ENCODE measurements at regions not wholly inside any gene's neighbourhood (a gene's known extent, or its start where the extent isn't known, plus 50 kb on each side); places are given as distances from the start of the nearest gene placed in this dataset.
"Not testable (repeated sequence)": the region's sequence is repeated elsewhere in the genome, so short reads cannot be mapped to it uniquely, and the experiment has no call there.

DNA sequence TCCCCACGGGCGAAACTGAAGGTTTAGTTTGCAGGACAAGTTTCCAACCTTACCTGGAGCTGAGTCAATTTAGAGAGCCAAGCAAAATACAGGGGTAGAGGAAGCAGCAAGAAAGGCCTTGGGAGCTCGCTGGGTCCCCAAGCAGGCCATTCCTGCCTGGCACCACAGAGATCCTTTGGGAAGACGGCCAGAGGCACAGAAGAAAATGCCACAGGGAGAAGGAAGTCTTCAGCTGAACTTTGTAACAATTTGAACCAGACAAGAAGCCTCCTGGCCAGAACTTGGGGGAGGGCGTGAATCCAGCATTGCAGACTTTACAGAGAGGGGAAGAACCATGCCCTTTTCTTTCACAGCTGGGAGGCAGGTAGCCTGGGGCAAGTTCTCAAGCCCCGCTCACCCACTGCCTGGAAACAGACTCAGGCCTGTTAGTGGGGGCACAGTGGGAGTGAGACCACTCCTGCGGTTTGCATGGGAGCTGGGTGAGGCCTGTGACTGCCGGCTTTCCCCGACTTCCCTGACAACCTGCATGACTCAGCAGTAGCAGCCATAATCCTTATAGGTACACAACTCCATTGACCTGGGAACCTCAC lies 259.4 kb downstream of the SETD4 start:
- DNase-seq (ENCODE audit: low spot score), result not testable (repeated sequence)

DNA sequence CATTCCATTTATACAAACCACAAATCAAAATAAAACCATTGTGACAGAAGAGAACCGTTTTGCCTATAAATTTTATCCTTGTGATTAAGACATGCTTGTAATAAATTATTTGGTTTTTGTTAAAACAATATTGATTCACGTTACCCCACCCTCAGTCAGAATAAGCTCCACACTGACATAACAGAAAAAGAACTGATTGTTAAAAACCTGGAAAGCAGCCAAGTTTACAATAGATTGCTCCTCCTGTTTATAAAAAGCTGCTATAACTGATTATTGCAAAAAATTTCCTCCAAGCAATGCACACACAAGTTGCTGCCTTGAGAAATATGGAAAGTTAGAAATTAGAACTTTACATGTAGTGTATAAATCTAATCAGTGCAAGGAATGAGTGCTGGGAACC lies 263.5 kb downstream of the SETD4 start:
- no peak for DNase-seq (ENCODE audit: low spot score)

DNA sequence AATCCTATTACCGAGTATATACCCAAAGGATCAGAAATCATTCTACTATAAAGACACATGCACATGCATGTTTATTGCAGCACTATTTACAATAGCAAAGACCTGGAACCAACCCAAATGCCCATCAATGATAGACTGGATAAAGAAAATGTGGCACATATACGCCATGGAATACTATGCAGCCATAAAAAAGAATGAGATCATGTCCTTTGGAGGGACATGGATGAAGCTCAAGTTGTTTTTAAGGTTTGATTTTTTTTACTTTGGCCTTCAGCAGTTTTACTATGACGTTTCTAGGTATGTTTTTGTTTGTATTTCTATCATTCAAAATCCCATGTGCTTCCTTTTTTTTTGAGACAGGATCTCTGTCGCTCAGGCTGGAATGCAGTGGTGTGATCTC lies 265.8 kb downstream of the SETD4 start:
- not testable (repeated sequence) for DNase-seq (ENCODE audit: low spot score)

DNA sequence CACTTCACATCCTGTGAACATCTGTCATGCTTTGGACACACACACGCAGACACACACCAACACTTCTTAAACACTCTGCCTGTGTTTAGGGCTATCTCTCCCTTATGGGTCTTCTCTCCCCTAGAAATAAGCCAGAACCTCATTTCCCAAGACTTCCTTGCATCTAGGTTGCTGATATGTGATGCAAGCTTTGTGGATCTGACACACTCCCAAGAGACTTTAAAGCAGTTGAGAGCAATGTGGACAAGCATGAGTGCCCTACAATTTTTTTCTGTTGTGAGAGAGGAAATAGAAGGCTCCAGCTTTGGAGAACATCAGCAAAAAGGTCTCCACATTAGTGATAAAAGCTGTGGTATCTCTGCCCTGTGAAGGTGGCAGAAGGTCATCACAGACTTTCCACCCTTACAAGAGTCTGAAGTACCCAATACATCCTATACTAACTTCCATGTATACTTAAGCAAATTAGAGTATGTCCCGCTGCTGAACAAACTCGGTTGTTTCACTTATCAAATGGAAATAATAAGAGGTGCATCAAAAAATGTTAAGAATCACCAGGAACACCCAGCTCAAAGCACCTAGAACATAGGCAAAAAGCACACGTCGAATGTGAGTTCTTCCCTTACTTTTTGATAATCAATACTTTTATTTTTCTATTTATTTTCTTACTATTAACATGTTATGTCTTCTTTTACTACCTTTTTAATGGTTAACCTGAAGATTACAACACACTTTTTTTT lies 267.6 kb downstream of the SETD4 start:
- DNase-seq (ENCODE audit: low spot score), result no peak

DNA sequence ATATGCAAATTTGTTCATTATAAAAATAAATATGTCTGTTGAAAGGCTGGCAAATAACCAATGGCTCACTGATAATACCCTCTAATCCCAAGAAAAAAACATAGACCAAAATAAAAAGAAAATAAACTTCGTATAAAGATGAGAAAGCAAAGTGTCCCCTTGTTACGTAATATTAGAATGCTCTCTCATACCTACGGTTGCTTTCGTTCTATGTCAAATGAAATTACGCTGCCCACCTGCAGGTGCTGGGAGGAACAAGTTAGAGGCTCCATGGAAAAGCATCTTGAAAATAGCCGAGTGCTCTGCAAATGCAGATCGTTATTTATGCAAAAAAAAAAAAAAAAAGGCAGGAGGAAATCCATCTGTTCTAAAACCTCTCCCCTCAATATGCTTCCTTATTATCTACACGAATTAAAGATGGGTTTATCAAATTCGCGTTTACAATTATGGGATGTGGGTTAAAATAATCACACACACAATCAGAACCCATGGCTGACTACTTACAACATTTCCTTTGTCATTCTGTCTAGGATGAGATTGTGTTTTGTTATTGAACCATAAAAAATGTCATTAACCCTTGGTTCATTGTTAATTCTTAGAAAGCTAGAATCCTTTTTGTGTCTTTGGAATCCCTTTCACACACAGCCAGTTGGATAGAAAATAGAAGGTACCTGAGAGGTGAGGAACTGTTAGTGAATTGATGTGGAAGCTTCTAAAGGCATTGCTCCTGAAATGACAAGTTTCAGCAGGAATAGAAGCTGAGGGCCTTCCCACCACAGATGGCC lies 268.6 kb downstream of the SETD4 start:
- no peak for DNase-seq (ENCODE audit: low spot score)

DNA sequence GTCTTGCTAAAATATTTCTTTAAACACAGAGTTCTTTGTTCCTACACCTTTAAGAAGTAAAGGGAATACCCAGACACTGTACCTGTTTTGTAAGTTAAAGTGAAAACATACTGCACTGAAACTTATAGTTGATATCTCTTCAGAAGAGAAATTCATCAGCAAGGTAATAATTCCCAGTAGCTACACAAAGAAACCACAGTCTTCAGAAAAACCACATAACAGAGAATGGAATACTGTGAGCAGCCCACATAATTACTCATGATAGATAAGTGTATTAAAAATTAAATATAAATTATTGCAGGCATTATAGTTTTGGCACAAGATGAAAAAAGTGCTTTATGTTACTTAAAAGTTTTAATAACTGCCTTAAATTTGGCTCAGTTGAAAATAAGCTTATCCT lies 276.6 kb downstream of the SETD4 start:
- no peak for DNase-seq (ENCODE audit: low spot score)

DNA sequence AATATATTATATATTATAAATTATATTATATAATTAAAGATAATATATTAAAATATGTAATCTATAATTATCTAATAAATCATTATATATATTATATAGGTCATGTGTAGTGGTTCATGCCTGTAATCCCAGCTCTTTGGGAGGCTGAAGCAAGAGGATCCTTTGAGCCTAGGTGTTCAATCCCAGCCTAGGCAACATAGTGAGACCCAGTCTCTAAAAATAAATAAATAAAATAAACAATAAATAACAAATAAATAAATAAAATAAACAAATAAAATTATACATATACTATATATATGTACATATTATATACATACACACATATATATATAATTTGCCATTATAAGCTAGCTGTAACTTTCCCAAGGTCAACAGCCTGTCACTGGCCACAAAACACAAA lies 277.7 kb downstream of the SETD4 start:
- DNase-seq (ENCODE audit: low spot score), result no peak

DNA sequence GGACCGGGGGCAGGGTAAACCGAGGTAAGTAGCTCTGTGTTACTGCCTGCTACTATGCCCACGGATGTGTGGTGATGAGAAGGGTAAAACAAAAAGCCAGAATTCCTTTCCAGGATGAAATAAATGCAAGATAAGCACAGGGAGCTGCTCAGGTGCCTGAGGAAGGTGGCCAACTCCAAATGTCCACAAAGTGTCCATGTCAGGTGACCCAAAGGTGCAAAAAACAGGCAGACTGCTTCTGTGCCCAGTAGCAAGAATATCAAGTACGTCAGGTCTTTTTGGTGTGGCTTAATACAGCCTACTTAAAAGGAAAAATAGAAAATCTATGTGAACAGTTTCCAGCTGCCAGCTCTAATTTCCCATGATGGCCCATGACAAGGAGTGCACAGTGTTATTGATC lies 279.3 kb downstream of the SETD4 start:
- no peak for DNase-seq (ENCODE audit: low spot score)

DNA sequence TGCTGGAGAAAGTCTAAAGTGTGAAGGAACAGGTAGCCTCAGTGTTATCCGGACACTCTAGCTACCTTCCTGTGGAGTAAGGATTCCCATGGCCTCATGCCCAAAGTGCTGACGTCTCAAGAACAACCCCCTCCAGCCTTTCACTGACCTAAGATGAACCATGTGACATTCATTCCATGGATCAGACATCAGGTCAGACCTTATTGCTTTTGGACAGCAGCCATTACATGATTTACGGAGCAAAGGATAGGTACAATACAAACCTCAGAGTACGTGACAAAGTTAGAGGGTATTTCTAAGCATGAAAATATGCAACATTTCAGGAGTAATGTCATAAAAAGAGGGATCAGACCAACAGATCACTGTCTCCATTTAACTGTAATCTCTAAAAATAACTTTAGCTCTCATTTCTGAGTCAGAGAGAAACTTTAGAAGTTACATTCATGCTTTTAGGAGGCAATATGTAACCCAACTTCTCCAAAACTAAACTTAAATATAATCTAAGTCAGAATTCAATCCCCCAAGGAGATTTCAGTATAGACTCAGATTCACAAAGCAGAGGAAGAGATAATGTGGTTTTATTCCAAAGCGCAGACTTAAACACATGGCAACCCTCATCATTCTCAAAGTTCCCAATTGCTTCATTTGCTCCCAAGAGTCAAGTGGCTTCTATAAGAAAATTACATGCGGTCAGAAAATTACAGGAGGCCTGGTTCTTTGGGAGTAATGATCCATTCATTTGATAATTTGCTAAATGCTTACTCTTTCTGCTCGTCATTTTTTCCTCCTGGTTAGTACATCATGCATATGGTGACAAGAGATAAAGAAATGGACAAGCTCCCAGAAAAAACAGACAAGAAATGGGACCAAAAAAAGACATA lies 280.4 kb downstream of the SETD4 start:
- DNase-seq (ENCODE audit: low spot score), result no peak

DNA sequence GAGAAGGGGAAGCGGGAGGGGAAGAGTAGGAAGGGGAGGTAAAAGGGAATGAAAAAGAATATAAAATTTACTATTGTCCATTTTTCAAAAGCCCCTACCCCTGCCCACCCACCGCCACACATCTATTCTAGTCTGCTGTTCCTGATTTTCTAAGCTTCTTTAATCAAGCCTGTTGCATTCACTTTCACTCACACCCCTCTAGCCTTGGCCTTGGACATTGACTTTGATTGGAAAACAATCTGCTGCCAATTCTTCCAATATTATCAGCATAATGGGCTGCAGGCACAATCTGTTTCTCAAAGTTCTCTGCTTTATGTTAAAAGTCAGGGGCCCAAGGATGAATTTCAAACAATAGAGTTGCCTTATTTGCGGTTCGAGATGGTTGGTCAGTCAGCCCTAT lies 281.2 kb downstream of the SETD4 start:
- no peak for DNase-seq (ENCODE audit: low spot score)

DNA sequence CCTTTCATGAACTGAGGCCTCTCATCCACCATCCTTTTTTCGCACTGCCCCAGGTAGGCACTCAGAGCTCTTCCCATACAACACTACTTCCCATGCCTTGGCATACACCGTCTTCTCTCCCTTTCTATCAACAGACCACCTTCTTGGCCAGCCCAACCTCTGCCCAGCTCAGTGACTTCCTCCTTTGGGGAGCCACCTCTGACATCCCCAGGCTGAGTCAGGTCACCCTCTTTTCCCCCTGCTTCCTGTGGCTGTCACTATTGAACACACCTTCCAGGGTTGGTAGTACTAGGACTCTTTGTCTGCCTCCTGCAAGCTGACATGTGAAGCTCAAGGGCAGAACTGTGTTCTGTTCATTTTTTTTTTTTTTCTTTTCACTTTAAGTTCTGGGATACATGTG lies 283.2 kb downstream of the SETD4 start:
- DNase-seq (ENCODE audit: low spot score), result no peak

DNA sequence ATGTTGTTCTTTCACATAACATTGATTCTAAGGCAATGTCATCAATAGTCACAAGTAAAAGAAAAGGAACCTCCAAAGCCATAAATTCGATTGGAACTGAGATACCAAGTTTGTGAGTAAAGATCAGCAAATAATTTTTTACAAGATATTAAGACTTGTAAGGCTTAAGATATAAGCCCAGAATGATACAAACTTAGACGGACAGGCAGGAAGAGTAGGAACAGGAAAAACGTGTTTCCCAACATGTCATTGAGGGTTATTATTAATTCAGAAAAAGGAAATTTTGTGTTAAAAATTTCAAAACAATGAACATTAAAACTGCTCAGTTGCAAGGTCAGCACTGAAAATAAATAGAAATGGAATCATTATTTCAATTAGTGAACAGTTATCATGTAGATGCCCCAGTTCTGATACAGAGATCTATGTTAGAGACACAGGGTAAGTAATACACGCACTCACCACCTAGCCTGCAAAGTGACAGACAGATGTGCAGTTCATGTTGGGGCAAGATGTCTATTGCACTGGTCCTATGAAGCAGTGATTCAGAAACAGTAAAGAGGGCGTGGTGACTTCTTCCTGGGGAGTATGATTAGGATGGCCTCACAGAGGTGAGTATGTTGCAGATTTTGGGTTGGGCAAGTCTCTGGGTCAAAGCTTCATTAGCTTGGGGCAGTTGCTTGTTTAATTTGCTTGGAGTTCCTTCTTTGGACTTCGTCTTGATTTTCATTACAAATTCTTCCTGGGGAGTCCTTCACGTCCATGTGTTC lies 284.4 kb downstream of the SETD4 start:
- DNase-seq (ENCODE audit: low spot score), result no peak

DNA sequence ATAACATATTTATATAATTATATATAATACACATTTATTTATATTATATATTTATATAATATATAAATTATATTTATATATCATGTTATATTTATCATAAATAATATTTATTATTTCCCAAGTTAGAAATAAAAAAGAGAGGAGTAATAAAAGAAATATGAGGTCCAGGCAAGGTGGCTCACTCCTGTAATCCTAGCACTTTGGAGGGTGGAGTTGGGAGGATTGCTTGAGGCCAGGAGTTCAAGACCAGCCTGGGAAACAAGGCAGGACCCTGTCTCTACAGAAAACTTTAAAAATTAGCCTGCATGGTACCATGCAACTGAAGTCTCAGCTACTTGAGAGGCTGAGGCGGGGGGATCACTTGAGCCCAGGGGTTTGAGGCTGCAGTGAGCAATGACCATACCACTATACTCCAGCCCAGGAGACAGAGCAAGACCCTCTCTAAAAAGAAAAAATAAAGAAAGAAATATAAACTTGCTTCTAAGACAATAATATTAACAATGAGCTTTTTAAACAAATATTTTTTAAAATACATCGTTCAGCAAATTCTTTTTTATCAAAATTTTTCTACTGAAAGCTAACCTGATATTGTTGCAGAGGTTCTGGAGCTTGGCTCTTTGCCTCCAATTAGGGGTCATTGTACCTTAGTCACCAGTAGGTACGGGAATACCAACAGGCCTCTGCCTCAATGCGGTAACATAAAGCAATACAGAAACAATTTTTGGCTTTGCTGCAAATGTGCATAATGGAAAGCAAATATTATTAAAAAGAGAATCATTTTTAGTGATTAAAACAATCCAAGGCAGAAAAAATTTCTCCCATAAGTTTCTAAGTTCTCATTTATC lies 290.0 kb downstream of the SETD4 start:
- DNase-seq (ENCODE audit: low spot score), result no peak

DNA sequence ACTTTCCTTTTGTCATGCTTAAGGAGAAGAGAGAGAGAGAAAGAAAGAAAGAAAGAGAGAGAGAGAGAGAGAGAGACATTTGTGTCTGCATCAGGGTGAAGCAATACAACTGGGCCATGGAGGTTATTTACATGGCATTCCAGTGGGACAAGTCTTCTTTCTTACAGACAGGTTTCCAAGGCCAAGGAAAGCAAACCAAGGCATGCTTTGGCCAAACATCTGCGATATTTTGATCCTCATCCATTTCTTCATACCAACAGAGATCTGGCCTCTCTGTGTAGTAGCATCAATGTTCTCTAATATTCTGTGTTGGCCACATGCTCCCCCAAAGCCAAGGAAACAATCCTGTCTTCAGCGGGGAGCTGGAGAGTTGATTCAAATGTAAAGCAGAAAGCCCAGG lies 292.1 kb downstream of the SETD4 start:
- DNase-seq (ENCODE audit: low spot score), result no peak

DNA sequence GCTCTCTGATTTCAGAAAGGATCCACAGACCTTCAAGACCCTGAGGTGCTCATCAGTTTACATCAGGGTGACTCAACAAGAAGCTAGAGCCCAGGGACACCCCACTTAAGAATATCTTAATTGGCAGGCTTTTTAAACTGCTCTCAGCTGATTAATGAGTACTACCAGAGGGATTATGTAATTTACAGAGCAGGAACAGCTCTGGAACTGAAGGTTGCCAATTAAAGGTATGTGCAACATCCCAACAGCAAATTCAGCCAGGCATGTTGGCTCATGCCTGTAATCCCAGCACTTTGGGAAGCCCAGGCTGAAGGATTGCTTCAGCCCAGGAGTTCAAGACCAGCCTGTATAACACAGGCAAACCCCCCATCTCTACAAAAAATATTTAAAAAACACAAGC lies 295.7 kb downstream of the SETD4 start:
- no peak for DNase-seq (ENCODE audit: low spot score)

DNA sequence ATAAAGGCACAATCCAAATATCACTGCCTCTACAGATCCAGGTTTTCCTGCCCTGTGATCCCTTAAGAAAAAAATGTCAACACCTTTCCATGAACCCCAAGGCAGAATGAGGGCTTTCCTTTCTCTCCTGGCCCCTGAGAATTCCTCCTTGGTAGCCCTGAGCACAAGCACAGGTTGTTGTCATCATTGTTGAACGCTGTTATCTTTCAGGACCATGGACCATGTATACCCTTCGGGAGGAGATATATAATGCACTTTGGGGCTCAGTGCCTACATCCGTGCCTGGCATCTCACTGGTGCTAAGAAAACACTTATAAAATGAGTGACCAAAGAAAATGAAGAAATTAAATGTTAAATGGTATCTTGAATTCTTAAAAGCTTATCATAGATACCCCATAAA lies 296.2 kb downstream of the SETD4 start:
- DNase-seq (ENCODE audit: low spot score), result no peak

DNA sequence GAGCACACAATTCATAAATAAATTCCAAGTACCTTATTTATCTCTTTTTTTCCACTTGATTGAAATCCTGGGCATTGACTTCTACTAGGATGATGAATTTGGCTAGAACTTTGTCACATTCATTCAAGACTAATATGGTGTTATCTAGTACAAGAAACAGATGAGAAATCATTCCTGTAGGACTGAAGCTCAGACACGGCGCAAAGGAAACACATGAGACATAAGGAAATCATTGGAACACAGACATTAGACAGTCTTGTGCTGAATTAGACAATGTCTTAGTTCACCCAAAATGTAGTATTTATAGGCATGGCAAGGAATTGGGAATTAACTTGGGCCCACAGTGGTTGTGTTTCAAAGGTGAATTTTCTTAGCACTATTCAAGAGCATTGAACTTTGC lies 305.7 kb downstream of the SETD4 start:
- DNase-seq (ENCODE audit: low spot score), result no peak

DNA sequence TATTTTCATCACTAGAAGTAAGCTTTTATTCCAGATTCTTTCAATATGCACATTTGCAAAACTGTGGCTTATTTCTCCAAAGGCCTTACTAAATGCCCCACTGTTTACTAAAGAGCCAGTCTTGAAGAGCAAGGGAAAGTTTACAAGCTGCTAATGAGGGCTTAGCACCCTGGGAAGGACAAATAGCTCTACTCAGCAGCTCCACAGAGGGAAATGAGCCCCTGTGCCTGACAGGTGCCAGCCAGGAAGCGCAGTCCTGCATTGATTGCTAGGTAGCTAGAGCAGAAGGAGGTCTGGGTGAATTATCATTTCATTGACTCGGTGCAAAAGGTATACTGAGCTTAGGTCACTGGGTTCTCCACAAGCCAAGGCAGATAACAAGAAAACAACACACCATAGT lies 307.0 kb downstream of the SETD4 start:
- no peak for DNase-seq (ENCODE audit: low spot score)

DNA sequence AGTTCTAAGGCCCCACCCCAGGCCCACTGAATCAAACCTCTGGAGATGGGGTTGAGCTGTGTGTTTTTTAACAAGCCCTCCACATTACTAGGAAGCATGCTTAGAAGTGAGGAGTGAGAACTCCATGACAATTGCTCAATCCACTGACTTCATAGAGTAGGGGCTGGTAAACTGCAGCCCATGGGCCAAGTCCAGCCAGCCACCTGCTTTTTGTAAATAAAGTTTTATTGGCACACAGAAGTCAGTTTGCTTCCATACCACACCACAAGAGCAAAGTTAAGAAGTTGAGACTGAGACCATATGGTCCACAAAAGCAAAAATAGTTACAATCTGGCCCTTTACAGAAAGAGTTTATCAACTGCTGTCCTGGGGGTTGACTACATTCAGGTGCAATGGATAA lies 309.2 kb downstream of the SETD4 start:
- DNase-seq (ENCODE audit: low spot score), result no peak

DNA sequence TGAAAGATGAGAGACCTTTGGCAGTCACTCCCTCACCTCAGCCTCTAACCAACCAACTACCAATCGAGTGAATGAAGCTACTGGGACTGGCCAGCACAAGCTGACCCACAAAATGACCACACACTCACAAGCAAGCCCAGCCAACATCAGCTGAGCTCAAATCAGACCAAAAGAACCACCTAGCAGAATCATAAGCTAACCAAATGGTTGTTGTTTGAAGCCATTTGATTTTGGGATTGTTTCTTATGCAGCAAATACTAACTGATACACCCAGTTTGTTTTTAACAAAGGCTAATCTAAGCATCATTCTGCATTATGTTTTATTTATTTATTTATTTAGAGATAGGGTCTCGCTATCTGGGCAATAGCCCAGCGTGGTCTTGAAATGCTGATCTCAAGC lies 310.4 kb downstream of the SETD4 start:
- no peak for DNase-seq (ENCODE audit: low spot score)

Data from activated CD4-positive, alpha-beta T cell treated with anti-CD3 and anti-CD28 coated beads, Interleukin-2, Interleukin-4, amounts not matched to agents 100 ng/mL and 50 ng/mL, durations not matched to agents 16 hours and 8 hours (primary cell).